Epithelial cell of proximal tubule (primary cell): ENCODE measurements at regions not wholly inside any gene's neighbourhood (a gene's known extent, or its start where the extent isn't known, plus 50 kb on each side); places are given as distances from the start of the nearest gene placed in this dataset.
"Not testable (repeated sequence)": the region's sequence is repeated elsewhere in the genome, so short reads cannot be mapped to it uniquely, and the experiment has no call there.

Experiments used
- DNase-seq: peaks from one replicate; pipeline ENCODE4 v3.0.0-alpha.2; 2011; ENCODE audit warnings: low read depth
- H3K4me3 ChIP-seq: 2 replicates; pipeline ENCODE4 v1.5.1; 2011; ENCODE audit warnings: low read depth, mild to moderate bottlenecking, low read length
- CTCF ChIP-seq: conservative IDR thresholded peaks from 2 replicates; pipeline ENCODE4 v1.5.1; 2012; ENCODE audit warnings: low read depth, mild to moderate bottlenecking, low read length

- DNase-seq: no peak
Observed at GRCh38 chr14:71355324-71356201, 448.3 kb downstream of the PCNX1 start.

GRCh38 chr14:71358209-71358931 lies 451.1 kb downstream of the PCNX1 start:
- no peak overlapping the region for H3K4me3 ChIP-seq
- DNase-seq: no peak
- no peak for TF ChIP-seq CTCF

More at GRCh38 chr14:71355324-71356201, 448.3 kb downstream of the PCNX1 start:
- no peak overlapping the region for H3K4me3 ChIP-seq
- TF ChIP-seq CTCF: no peak

GRCh38 chr14:71358932-71359421 lies 451.7 kb downstream of the PCNX1 start:
- not testable (repeated sequence) for H3K4me3 ChIP-seq, DNase-seq

- TF ChIP-seq CTCF: no peak
- DNase-seq: no peak
- H3K4me3 ChIP-seq: no peak overlapping the region
Observed at GRCh38 chr14:71359823-71360222, 452.6 kb downstream of the PCNX1 start.

- TF ChIP-seq CTCF: no peak
- no peak for DNase-seq
- H3K4me3 ChIP-seq: no peak overlapping the region
Observed at GRCh38 chr14:71361336-71361735, 454.1 kb downstream of the PCNX1 start.

GRCh38 chr14:71361874-71362273 lies 454.6 kb downstream of the PCNX1 start:
- no peak overlapping the region for H3K4me3 ChIP-seq
- DNase-seq: no peak
- no peak for TF ChIP-seq CTCF

- DNase-seq: no peak
- TF ChIP-seq CTCF: no peak
Observed at GRCh38 chr14:71362282-71362681, 455.0 kb downstream of the PCNX1 start.

More at GRCh38 chr14:71362282-71362681, 455.0 kb downstream of the PCNX1 start:
- no peak overlapping the region for H3K4me3 ChIP-seq
